GM10248 (cell line): ENCODE measurements at regions not wholly inside any gene's neighbourhood (a gene's known extent, or its start where the extent isn't known, plus 50 kb on each side); places are given as distances from the start of the nearest gene placed in this dataset.

Source experiments
- CTCF ChIA-PET: fragments of 300-600 bp; sonication (Branson Sonifier 250); formaldehyde crosslinking; extraction: SDS; loops from one replicate; lab custom pipeline; 2021; ENCODE audit warnings: antibody characterized with exemption; lab: Yijun Ruan, JAX
- POLR2A ChIA-PET: fragments of 350-650 bp; sonication (Branson Sonifier 250); formaldehyde crosslinking; extraction: SDS; loops from one replicate; lab custom pipeline; 2020; ENCODE audit warnings: antibody characterized with exemption; lab: Yijun Ruan, JAX
- DNase-seq: peaks from one replicate; pipeline ENCODE4 v3.0.0; 2012; ENCODE audit errors: extremely low spot score
- TF ChIP-seq, protein P1 (sequence below): IDR thresholded peaks from 2 replicates; pipeline ENCODE4 v1.5.1; 2012; ENCODE audit warnings: mild to moderate bottlenecking, low read depth; ENCODE audit errors: extremely low read depth, missing control alignments, control extremely low read depth

DNA sequence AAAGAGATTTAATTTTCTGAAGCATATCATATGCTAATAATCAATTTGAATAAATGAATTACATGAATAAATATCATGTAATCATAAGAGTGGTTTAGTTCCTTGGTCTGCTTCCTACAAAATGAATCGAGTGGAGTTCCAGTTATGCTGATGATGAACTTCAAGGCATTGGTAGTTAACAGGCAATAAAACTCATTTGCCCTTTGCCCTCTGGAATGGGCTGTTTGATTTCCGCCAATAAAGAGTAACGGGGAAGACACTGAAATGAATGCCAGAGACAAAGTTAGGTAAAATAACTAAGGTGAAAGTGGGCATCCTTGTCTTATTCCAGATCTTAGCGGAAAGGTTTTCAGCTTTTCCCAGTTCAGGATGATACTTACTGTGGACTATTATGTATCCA, 90.1 kb downstream of the C3orf38 start:
- ChIA-PET CTCF (interaction anchor here (1.5 kb wide), 1 partner anchor 20 kb away, joined by 5 read pairs; no protein-coding TSS in a partner anchor), POLR2A (no interaction called here)
- no peak for DNase-seq
- TF ChIP-seq, protein P1, sequence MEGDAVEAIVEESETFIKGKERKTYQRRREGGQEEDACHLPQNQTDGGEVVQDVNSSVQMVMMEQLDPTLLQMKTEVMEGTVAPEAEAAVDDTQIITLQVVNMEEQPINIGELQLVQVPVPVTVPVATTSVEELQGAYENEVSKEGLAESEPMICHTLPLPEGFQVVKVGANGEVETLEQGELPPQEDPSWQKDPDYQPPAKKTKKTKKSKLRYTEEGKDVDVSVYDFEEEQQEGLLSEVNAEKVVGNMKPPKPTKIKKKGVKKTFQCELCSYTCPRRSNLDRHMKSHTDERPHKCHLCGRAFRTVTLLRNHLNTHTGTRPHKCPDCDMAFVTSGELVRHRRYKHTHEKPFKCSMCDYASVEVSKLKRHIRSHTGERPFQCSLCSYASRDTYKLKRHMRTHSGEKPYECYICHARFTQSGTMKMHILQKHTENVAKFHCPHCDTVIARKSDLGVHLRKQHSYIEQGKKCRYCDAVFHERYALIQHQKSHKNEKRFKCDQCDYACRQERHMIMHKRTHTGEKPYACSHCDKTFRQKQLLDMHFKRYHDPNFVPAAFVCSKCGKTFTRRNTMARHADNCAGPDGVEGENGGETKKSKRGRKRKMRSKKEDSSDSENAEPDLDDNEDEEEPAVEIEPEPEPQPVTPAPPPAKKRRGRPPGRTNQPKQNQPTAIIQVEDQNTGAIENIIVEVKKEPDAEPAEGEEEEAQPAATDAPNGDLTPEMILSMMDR: no peak

GRCh38 chr3:88248658-88249057, 98.9 kb downstream of the C3orf38 start:
- TF ChIP-seq, protein P1: no peak
- no peak for DNase-seq
- ChIA-PET POLR2A (no interaction called here), CTCF (no interaction called here)

DNA sequence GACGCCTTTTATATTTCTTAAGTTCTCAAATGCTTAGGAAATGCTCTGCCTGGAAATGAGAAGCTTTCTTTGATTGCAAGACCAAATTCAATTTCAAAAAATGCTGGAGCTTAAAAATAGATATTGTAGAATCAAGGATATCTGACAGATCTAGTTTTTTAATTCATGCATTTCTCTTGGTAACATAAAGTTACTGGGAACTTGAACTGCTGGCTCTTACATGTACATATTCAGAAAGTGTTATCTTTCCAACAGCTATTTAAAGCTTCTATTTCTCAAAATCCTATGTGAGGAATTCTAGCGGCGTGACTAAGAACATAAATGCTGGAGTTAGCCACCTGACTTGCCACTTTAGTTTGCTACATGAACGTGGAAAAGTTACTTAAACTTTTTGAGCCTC, 109.3 kb downstream of the C3orf38 start:
- no peak for DNase-seq
- TF ChIP-seq, protein P1: no peak
- ChIA-PET CTCF (no interaction called here), POLR2A (no interaction called here)

GRCh38 chr3:88262527-88262926, 112.8 kb downstream of the C3orf38 start:
- TF ChIP-seq, protein P1: no peak
- no peak for DNase-seq
- ChIA-PET CTCF (no interaction called here), POLR2A (no interaction called here)

DNA sequence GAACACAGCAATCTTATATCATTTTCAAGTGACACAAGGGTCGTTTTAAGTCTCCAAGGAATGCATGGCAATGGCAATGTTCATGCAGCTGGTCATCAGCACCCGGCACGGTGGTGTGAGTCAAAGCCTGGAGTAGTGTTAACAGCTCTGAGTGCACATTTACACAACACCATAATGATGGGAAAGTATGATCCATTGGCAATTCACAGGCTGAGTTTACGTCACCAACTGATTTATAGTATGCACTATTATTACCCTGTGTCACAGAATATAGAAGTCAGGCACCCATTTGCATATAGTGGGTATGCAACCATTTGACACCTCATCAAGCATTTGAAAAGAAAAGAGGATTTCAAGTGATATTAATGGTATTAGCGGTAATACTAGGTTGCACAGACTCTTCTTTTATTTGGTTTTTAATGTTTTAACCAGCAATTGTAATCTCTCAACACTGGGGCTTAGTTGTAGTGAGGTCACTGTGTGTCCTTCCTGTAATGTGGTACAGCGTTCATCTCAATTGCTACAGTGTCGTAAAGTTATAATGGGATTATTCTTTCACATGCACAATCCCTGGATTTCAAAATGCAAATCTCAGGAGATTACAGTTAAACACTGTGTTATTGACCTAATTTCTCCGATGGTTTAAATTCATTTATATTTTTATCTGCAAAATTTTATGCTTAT, 113.8 kb downstream of the C3orf38 start:
- no peak for DNase-seq
- ChIA-PET POLR2A (no interaction called here), CTCF (no interaction called here)
- TF ChIP-seq, protein P1: no peak

- POLR2A ChIA-PET: no interaction called here
- CTCF ChIA-PET: interaction anchor here (1.4 kb wide), 1 partner anchor 9 kb away, joined by 3 read pairs; no protein-coding TSS in a partner anchor
- DNase-seq: no peak
- TF ChIP-seq, protein P1: no peak
These were observed 117.7 kb downstream of the C3orf38 start for GRCh38 chr3:88267441-88267840.
